C4-2B (cell line): ENCODE measurements at regions not wholly inside any gene's neighbourhood (a gene's known extent, or its start where the extent isn't known, plus 50 kb on each side); places are given as distances from the start of the nearest gene placed in this dataset.

Source experiments
- ZFX ChIP-seq: fragments of 450-650 bp; IDR thresholded peaks from 2 replicates; pipeline ENCODE4 v1.6.1; 2017
- TF ChIP-seq, protein P1 (sequence below): fragments of 450-650 bp; conservative IDR thresholded peaks from 2 replicates; pipeline ENCODE4 v1.5.1; 2017; ENCODE audit warnings: mild to moderate bottlenecking

DNA sequence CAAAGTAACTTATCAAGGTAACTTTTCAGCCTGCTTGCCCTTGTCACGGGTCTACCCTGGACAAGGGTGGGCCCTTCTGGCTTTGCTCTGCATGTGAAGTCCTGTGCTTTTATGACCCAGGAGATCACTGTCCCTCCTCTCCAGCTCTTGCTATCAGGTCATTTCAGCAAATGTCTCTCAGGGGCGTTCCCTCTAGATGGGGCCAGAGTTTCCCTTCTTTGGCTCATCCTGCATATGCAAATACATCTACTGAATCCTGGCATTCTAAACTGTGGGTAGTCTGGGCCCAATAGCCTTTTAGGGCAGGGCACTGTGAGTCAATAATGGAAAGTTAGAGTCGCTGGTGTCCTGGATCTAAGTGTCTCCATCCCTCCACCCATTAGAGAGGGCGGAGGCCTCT is 366.9 kb upstream of the USP24 start:
- TF ChIP-seq, protein P1, sequence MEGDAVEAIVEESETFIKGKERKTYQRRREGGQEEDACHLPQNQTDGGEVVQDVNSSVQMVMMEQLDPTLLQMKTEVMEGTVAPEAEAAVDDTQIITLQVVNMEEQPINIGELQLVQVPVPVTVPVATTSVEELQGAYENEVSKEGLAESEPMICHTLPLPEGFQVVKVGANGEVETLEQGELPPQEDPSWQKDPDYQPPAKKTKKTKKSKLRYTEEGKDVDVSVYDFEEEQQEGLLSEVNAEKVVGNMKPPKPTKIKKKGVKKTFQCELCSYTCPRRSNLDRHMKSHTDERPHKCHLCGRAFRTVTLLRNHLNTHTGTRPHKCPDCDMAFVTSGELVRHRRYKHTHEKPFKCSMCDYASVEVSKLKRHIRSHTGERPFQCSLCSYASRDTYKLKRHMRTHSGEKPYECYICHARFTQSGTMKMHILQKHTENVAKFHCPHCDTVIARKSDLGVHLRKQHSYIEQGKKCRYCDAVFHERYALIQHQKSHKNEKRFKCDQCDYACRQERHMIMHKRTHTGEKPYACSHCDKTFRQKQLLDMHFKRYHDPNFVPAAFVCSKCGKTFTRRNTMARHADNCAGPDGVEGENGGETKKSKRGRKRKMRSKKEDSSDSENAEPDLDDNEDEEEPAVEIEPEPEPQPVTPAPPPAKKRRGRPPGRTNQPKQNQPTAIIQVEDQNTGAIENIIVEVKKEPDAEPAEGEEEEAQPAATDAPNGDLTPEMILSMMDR, result no peak
- no peak for TF ChIP-seq ZFX
